A549 (cell line): ENCODE measurements at regions not wholly inside any gene's neighbourhood (a gene's known extent, or its start where the extent isn't known, plus 50 kb on each side); places are given as distances from the start of the nearest gene placed in this dataset.

Experiments
- CBX2 ChIP-seq: fragments of 200-600 bp; sonication (generic); IDR thresholded peaks from 2 replicates; pipeline ENCODE4 v1.6.1; 2016; ENCODE audit warnings: low read depth, mild to moderate bottlenecking, borderline replicate concordance
- HDAC2 ChIP-seq: fragments of 200-600 bp; sonication (generic); IDR thresholded peaks from 2 replicates; pipeline ENCODE4 v1.6.1; 2016
- HEYL ChIP-seq: fragments of 250-450 bp; sonication (Bioruptor Pico); IDR thresholded peaks from 2 replicates; pipeline ENCODE4 v1.8.0; 2021; ENCODE audit warnings: mild to moderate bottlenecking, moderate library complexity
- NPAS2 ChIP-seq: fragments of 250-450 bp; sonication (Bioruptor Pico); IDR thresholded peaks from 2 replicates; pipeline ENCODE4 v1.8.0; 2022; ENCODE audit warnings: mild to moderate bottlenecking, moderate library complexity, borderline replicate concordance
- POLR2A ChIP-seq: IDR thresholded peaks from 2 replicates; pipeline ENCODE4 v1.6.1; 2012; ENCODE audit warnings: mild to moderate bottlenecking, low read length
- RAD21 ChIP-seq, 2 experiments: fragments of >200 bp in 1 of 2; sonication (Bioruptor Twin) in 1 of 2; formaldehyde crosslinking in 1 of 2; IDR thresholded peaks in 1 of 2; conservative IDR thresholded peaks in 1 of 2; 2 replicates in 1 of 2; 3 replicates in 1 of 2; pipeline ENCODE4 v1.6.1; 2012 to 2018; ENCODE audit warnings: inconsistent platforms in 1 of 2
- RCOR1 ChIP-seq: fragments of 150-350 bp; IDR thresholded peaks from 2 replicates; pipeline ENCODE4 v1.6.1; 2014; ENCODE audit warnings: antibody characterized with exemption, low read length, low read depth
- RFX5 ChIP-seq: fragments of 450-650 bp; IDR thresholded peaks from 2 replicates; pipeline ENCODE4 v1.7.1; 2014; ENCODE audit warnings: antibody characterized with exemption, mild to moderate bottlenecking, moderate library complexity
- TF ChIP-seq, protein P1 (sequence below): fragments of >200 bp; sonication (Bioruptor Twin); formaldehyde crosslinking; IDR thresholded peaks from 3 replicates; pipeline ENCODE4 v1.5.1; 2016
- TF ChIP-seq, protein P2 (sequence below): fragments of 450-650 bp; IDR thresholded peaks from 2 replicates; pipeline ENCODE4 v1.6.1; 2014; ENCODE audit warnings: antibody characterized with exemption
- TF ChIP-seq, protein P3 (sequence below): IDR thresholded peaks from 2 replicates; pipeline ENCODE4 v1.6.1; 2012
- TF ChIP-seq, protein P4 (sequence below): IDR thresholded peaks from 2 replicates; pipeline ENCODE4 v1.6.1; 2012; ENCODE audit warnings: low read depth, borderline replicate concordance

DNA sequence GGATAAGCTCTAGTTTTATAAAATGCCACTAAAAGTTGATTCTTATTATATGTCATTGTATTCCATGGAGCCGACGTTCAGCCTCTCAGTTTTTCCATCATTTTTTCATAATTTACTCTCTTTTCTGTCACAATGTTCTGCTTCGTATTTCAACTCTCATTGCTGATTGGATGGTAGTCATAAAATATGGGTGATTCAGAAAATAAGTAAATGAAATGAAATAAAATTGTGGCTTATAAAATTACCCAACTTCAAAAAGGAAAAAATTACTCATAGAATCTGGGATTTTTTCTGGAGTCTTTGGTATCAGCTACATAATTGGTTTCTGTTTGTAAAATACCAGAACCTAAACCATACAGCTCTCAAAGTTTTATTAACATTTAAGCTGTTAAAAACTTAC, 139.7 kb upstream of the ITGA4 start:
- TF ChIP-seq POLR2A = no peak
- TF ChIP-seq RFX5 = no peak
- TF ChIP-seq, protein P1, sequence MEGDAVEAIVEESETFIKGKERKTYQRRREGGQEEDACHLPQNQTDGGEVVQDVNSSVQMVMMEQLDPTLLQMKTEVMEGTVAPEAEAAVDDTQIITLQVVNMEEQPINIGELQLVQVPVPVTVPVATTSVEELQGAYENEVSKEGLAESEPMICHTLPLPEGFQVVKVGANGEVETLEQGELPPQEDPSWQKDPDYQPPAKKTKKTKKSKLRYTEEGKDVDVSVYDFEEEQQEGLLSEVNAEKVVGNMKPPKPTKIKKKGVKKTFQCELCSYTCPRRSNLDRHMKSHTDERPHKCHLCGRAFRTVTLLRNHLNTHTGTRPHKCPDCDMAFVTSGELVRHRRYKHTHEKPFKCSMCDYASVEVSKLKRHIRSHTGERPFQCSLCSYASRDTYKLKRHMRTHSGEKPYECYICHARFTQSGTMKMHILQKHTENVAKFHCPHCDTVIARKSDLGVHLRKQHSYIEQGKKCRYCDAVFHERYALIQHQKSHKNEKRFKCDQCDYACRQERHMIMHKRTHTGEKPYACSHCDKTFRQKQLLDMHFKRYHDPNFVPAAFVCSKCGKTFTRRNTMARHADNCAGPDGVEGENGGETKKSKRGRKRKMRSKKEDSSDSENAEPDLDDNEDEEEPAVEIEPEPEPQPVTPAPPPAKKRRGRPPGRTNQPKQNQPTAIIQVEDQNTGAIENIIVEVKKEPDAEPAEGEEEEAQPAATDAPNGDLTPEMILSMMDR = no peak
- TF ChIP-seq, protein P2, sequence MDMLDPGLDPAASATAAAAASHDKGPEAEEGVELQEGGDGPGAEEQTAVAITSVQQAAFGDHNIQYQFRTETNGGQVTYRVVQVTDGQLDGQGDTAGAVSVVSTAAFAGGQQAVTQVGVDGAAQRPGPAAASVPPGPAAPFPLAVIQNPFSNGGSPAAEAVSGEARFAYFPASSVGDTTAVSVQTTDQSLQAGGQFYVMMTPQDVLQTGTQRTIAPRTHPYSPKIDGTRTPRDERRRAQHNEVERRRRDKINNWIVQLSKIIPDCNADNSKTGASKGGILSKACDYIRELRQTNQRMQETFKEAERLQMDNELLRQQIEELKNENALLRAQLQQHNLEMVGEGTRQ = no peak
- TF ChIP-seq, protein P3, sequence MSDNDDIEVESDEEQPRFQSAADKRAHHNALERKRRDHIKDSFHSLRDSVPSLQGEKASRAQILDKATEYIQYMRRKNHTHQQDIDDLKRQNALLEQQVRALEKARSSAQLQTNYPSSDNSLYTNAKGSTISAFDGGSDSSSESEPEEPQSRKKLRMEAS = no peak
- TF ChIP-seq HEYL (CRISPR knock-in tag) = no peak
- no peak for TF ChIP-seq HDAC2
- TF ChIP-seq, protein P4, sequence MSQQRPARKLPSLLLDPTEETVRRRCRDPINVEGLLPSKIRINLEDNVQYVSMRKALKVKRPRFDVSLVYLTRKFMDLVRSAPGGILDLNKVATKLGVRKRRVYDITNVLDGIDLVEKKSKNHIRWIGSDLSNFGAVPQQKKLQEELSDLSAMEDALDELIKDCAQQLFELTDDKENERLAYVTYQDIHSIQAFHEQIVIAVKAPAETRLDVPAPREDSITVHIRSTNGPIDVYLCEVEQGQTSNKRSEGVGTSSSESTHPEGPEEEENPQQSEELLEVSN = no peak
- no peak for TF ChIP-seq CBX2
- TF ChIP-seq RAD21 (conservative IDR thresholded peaks at IDR 0.05 in 1 of 2, IDR thresholded peaks at IDR 0.05 in 1 of 2) = no peak
- TF ChIP-seq RCOR1 = no peak
- TF ChIP-seq NPAS2 = no peak
